ENCODE measurements at regions not wholly inside any gene's neighbourhood (a gene's known extent, or its start where the extent isn't known, plus 50 kb on each side); places are given as distances from the start of the nearest gene placed in this dataset.

- no peak for TF ChIP-seq SP1 (CRISPR knock-in tag; conservative IDR thresholded peaks at IDR 0.05)
- TF ChIP-seq ELF4 (CRISPR knock-in tag; IDR thresholded peaks at IDR 0.05; ENCODE audit: low read depth) = no peak
- no peak for TF ChIP-seq MYBL2 (CRISPR knock-in tag; IDR thresholded peaks at IDR 0.05)
- no peak for TF ChIP-seq MLX (CRISPR knock-in tag; IDR thresholded peaks at IDR 0.05)
- no peak for TF ChIP-seq CTCF (IDR thresholded peaks at IDR 0.05)
- TF ChIP-seq ETV6 (CRISPR knock-in tag; IDR thresholded peaks at IDR 0.05) = no peak
- TF ChIP-seq ZNF121 (CRISPR knock-in tag; IDR thresholded peaks at IDR 0.05) = no peak
- no peak for TF ChIP-seq CREM (CRISPR knock-in tag; IDR thresholded peaks at IDR 0.05)
- no peak for TF ChIP-seq E2F1 (CRISPR knock-in tag; IDR thresholded peaks at IDR 0.05)
- no peak for TF ChIP-seq FOXJ3 (CRISPR knock-in tag; IDR thresholded peaks at IDR 0.05; ENCODE audit: borderline replicate concordance)
- no peak for TF ChIP-seq MAX (CRISPR knock-in tag; IDR thresholded peaks at IDR 0.05)
- no peak for TF ChIP-seq JUN (CRISPR knock-in tag; IDR thresholded peaks at IDR 0.05)
Measured at GRCh38 chr4:159758061-159758460, 655.2 kb downstream of the RAPGEF2 start.

Measured in WTC11 (cell line).